Suprapubic skin (tissue), 4 donors: ENCODE measurements at regions not wholly inside any gene's neighbourhood (a gene's known extent, or its start where the extent isn't known, plus 50 kb on each side); places are given as distances from the start of the nearest gene placed in this dataset.

ENCODE experiments used
- DNase-seq, 2 donors: peaks; one replicate each; pipeline ENCODE4 v3.0.0-alpha.2; 2019; ENCODE audit warnings: low spot score in 2 of 2
- H3K27ac ChIP-seq: fragments of 200-600 bp; sonication (generic); one replicate; pipeline ENCODE4 v1.5.1; 2019
- H3K27me3 ChIP-seq: fragments of 200-600 bp; sonication (generic); one replicate; pipeline ENCODE4 v1.5.1; 2019
- H3K36me3 ChIP-seq: fragments of 200-600 bp; sonication (generic); one replicate; pipeline ENCODE4 v1.5.1; 2019
- H3K4me1 ChIP-seq: fragments of 200-600 bp; sonication (generic); one replicate; pipeline ENCODE4 v1.5.1; 2019
- H3K4me3 ChIP-seq: fragments of 200-600 bp; sonication (generic); one replicate; pipeline ENCODE4 v1.5.1; 2019; ENCODE audit warnings: mild to moderate bottlenecking
- H3K9me3 ChIP-seq: fragments of 200-600 bp; sonication (generic); one replicate; pipeline ENCODE4 v1.5.1; 2019
- CTCF ChIP-seq, 2 donors: fragments of 200-600 bp in 1 of 2; fragments of 450-650 bp in 1 of 2; sonication (generic) in 1 of 2; IDR thresholded peaks; one replicate each; pipeline ENCODE4 v1.5.1; 2016 to 2019; ENCODE audit warnings: antibody characterized with exemption in 2 of 2, mild to moderate bottlenecking in 1 of 2, moderate library complexity in 1 of 2
- EP300 ChIP-seq: sonication (generic); formaldehyde crosslinking; IDR thresholded peaks from one replicate; pipeline ENCODE4 v1.6.1; 2017; ENCODE audit warnings: antibody characterized with exemption
- POLR2A ChIP-seq, 2 donors: fragments of 450-650 bp; IDR thresholded peaks; one replicate each; pipeline ENCODE4 v1.6.1; 2017; ENCODE audit warnings: antibody characterized with exemption in 2 of 2, mild to moderate bottlenecking in 2 of 2, moderate library complexity in 2 of 2
- POLR2AphosphoS5 ChIP-seq, 3 donors: sonication (generic); formaldehyde crosslinking; IDR thresholded peaks; one replicate each; pipeline ENCODE4 v1.6.1; 2017; ENCODE audit warnings: antibody characterized with exemption in 3 of 3
- WGBS: methylation state at CpG from one replicate; pipeline ENCODE4 v1.1.5; 2018; 5-methylcytosine and 5-hydroxymethylcytosine counted together

GRCh38 chr4:83793481-83793880 is 257.6 kb downstream of the GPAT3 start:
- TF ChIP-seq POLR2AphosphoS5 (IDR thresholded peaks at IDR 0.05) (no peak), POLR2A (IDR thresholded peaks at IDR 0.05) (no peak), EP300 (no peak), CTCF (IDR thresholded peaks at IDR 0.05) (no peak)
- no peaks in the 10 kb centered on the region for H3K36me3 ChIP-seq
- H3K27ac ChIP-seq = no peak overlapping the region
- 50% methylated on average over 2 of the region's 2 CpGs for WGBS
- H3K4me3 ChIP-seq = no peak overlapping the region
- H3K9me3 ChIP-seq = no peaks in the 10 kb centered on the region
- no peaks in the 10 kb centered on the region for H3K27me3 ChIP-seq
- no peak for DNase-seq
- no peaks in the 10 kb centered on the region for H3K4me1 ChIP-seq

GRCh38 chr4:83785891-83786290 is 250.0 kb downstream of the GPAT3 start:
- no peak overlapping the region for H3K27ac ChIP-seq
- 66% methylated on average over 1 of the region's 1 CpG for WGBS

GRCh38 chr4:83783215-83783614 is 247.3 kb downstream of the GPAT3 start:
- no peaks in the 10 kb centered on the region for H3K27me3 ChIP-seq
- TF ChIP-seq EP300 (no peak), POLR2AphosphoS5 (IDR thresholded peaks at IDR 0.05) (no peak), CTCF (IDR thresholded peaks at IDR 0.05) (no peak), POLR2A (IDR thresholded peaks at IDR 0.05) (no peak)
- H3K36me3 ChIP-seq = no peaks in the 10 kb centered on the region
- 83% methylated on average over 1 of the region's 1 CpG for WGBS
- no peaks in the 10 kb centered on the region for H3K4me1 ChIP-seq
- no peak for DNase-seq
- H3K27ac ChIP-seq = no peak overlapping the region
- no peak overlapping the region for H3K4me3 ChIP-seq
- no peaks in the 10 kb centered on the region for H3K9me3 ChIP-seq

More at GRCh38 chr4:83785891-83786290, 250.0 kb downstream of the GPAT3 start:
- Histone ChIP-seq H3K4me1 (no peaks in the 10 kb centered on the region), H3K36me3 (no peaks in the 10 kb centered on the region), H3K4me3 (no peak overlapping the region), H3K9me3 (no peaks in the 10 kb centered on the region), H3K27me3 (no peaks in the 10 kb centered on the region)
- DNase-seq = no peak
- TF ChIP-seq EP300 = no peak
- TF ChIP-seq POLR2A (IDR thresholded peaks at IDR 0.05) = no peak
- no peak for TF ChIP-seq POLR2AphosphoS5 (IDR thresholded peaks at IDR 0.05)
- no peak for TF ChIP-seq CTCF (IDR thresholded peaks at IDR 0.05)

GRCh38 chr4:83782591-83782990 is 246.7 kb downstream of the GPAT3 start:
- DNase-seq = no peak
- Histone ChIP-seq H3K27me3 (no peaks in the 10 kb centered on the region), H3K27ac (no peak overlapping the region), H3K4me1 (no peaks in the 10 kb centered on the region), H3K36me3 (no peaks in the 10 kb centered on the region), H3K9me3 (no peaks in the 10 kb centered on the region), H3K4me3 (no peak overlapping the region)
- TF ChIP-seq CTCF (IDR thresholded peaks at IDR 0.05) = no peak
- no peak for TF ChIP-seq POLR2A (IDR thresholded peaks at IDR 0.05)
- TF ChIP-seq EP300 = no peak
- 75% methylated on average over 6 of the region's 6 CpGs for WGBS

GRCh38 chr4:83781434-83781833 is 245.5 kb downstream of the GPAT3 start:
- Histone ChIP-seq H3K9me3 (no peaks in the 10 kb centered on the region), H3K36me3 (no peaks in the 10 kb centered on the region), H3K27ac (no peak overlapping the region), H3K27me3 (no peaks in the 10 kb centered on the region), H3K4me3 (no peak overlapping the region), H3K4me1 (no peaks in the 10 kb centered on the region)
- TF ChIP-seq POLR2A (IDR thresholded peaks at IDR 0.05) (no peak), CTCF (IDR thresholded peaks at IDR 0.05) (no peak), POLR2AphosphoS5 (IDR thresholded peaks at IDR 0.05) (no peak), EP300 (no peak)
- WGBS = 89% methylated on average over 1 of the region's 1 CpG
- DNase-seq = no peak
